Endothelial cell of umbilical vein (primary cell): ENCODE measurements at regions not wholly inside any gene's neighbourhood (a gene's known extent, or its start where the extent isn't known, plus 50 kb on each side); places are given as distances from the start of the nearest gene placed in this dataset.

Experiments
- BruUV-seq: library from RNA; stranded (reverse); fragments of 400-500 nt; replicated peaks from 2 replicates; lab custom pipeline; 2021; lab: Mats Ljungman, UMichigan
- CTCF ChIA-PET: fragments of 300-600, 350-600 bp; sonication (Branson Sonifier 250); formaldehyde crosslinking; loops from one replicate; lab custom pipeline; 2021; ENCODE audit warnings: antibody characterized with exemption, inconsistent platforms; lab: Charles Lee
- POLR2A ChIA-PET: fragments of 300-600, 350-600 bp; sonication (Branson Sonifier 250); formaldehyde crosslinking; loops from one replicate; lab custom pipeline; 2021; ENCODE audit warnings: antibody characterized with exemption, inconsistent platforms; lab: Charles Lee
- DNase-seq: peaks from one replicate; pipeline ENCODE4 v3.0.0-alpha.2; 2011; ENCODE audit warnings: low read depth, low spot score
- FAIRE-seq: peaks from 2 replicates; lab custom pipeline; 2011; peaks lifted over from hg19 to GRCh38; lab: Jason Lieb, UNC
- H2AFZ ChIP-seq: 2 replicates; pipeline ENCODE4 v1.6.0; 2012; ENCODE audit warnings: low read depth, low read length, control low read depth, inconsistent platforms
- H3K27ac ChIP-seq: 2 replicates; pipeline ENCODE4 v1.5.1; 2011; ENCODE audit warnings: low read depth, mild to moderate bottlenecking, control low read depth, low read length, moderate library complexity; ENCODE audit not compliant: insufficient read depth
- H3K27me3 ChIP-seq, 2 experiments: 2 replicates each; pipeline versions ENCODE4 v1.6.0 to v1.6.1; 2011; ENCODE audit warnings: low read length in 2 of 2, mixed read lengths in 1 of 2; ENCODE audit not compliant: control insufficient read depth in 2 of 2, insufficient read depth in 2 of 2
- H3K36me3 ChIP-seq, 2 experiments: 2 replicates in 1 of 2; 3 replicates in 1 of 2; pipeline ENCODE4 v1.5.1; 2011; ENCODE audit warnings: low read length in 2 of 2, mild to moderate bottlenecking in 1 of 2, moderate library complexity in 1 of 2; ENCODE audit not compliant: control insufficient read depth in 2 of 2, insufficient read depth in 2 of 2; ENCODE audit errors: extremely low read depth in 1 of 2
- H3K4me1 ChIP-seq: 3 replicates; pipeline ENCODE4 v1.5.1; 2011; ENCODE audit warnings: mild to moderate bottlenecking, low read length; ENCODE audit not compliant: control insufficient read depth, insufficient read depth; ENCODE audit errors: extremely low read depth
- H3K4me2 ChIP-seq: 2 replicates; pipeline ENCODE4 v1.6.1; 2011; ENCODE audit warnings: low read length, control low read depth, mixed read lengths; ENCODE audit not compliant: insufficient read depth
- H3K4me3 ChIP-seq, 3 experiments: fragments of 200-600 bp in 1 of 3; sonication (generic), shearing (Covaris generic) in 1 of 3; replicated peaks in 1 of 3; 2 replicates each; pipeline ENCODE4 v1.5.1; 2011 to 2016; ENCODE audit warnings: control low read depth in 3 of 3, low read length in 3 of 3, mild to moderate bottlenecking in 2 of 3, inconsistent platforms in 1 of 3, low read depth in 1 of 3, moderate library complexity in 1 of 3; ENCODE audit not compliant: insufficient read depth in 1 of 3
- H3K79me2 ChIP-seq: 2 replicates; pipeline ENCODE4 v1.6.0; 2012; ENCODE audit warnings: low read length, inconsistent platforms; ENCODE audit not compliant: control insufficient read depth, insufficient read depth
- H3K9ac ChIP-seq: replicated peaks from 2 replicates; pipeline ENCODE3; 2011; ENCODE audit warnings: low read length, control low read depth; ENCODE audit not compliant: insufficient read depth; ENCODE audit errors: extremely low read depth
- H3K9me1 ChIP-seq: replicated peaks from 3 replicates; pipeline ENCODE4 v1.6.0; 2011; ENCODE audit warnings: mild to moderate bottlenecking, low read length; ENCODE audit not compliant: control insufficient read depth, insufficient read depth; ENCODE audit errors: extremely low read depth
- H3K9me3 ChIP-seq: replicated peaks from 2 replicates; pipeline ENCODE4 v1.5.1; 2012; ENCODE audit warnings: low read length, inconsistent platforms; ENCODE audit not compliant: control insufficient read depth, insufficient read depth
- H4K20me1 ChIP-seq: replicated peaks from 2 replicates; pipeline ENCODE3; 2011; ENCODE audit warnings: mild to moderate bottlenecking, low read length; ENCODE audit not compliant: control insufficient read depth, insufficient read depth; ENCODE audit errors: extremely low read depth
- CTCF ChIP-seq, 2 donors: IDR thresholded peaks; 1 replicate in 1 of 2; 2 replicates in 1 of 2; pipeline ENCODE4 v1.5.1; 2011; ENCODE audit warnings: low read length in 2 of 2, mild to moderate bottlenecking in 2 of 2, moderate library complexity in 2 of 2, control low read depth in 1 of 2, inconsistent platforms in 1 of 2, low read depth in 1 of 2; ENCODE audit not compliant: insufficient read depth in 1 of 2; ENCODE audit errors: extremely low read depth in 1 of 2
- EZH2 ChIP-seq: IDR thresholded peaks from 2 replicates; pipeline ENCODE4 v1.6.1; 2012; ENCODE audit warnings: borderline replicate concordance, low read depth, mild to moderate bottlenecking, moderate library complexity, low read length, inconsistent platforms; ENCODE audit not compliant: severe bottlenecking
- FOS ChIP-seq: IDR thresholded peaks from 2 replicates; pipeline ENCODE4 v1.6.1; 2011; ENCODE audit warnings: mild to moderate bottlenecking, low read length, moderate library complexity, borderline replicate concordance; ENCODE audit not compliant: insufficient read depth
- GATA2 ChIP-seq: IDR thresholded peaks from 2 replicates; pipeline ENCODE4 v1.7.0; 2011; ENCODE audit warnings: low read depth, mild to moderate bottlenecking, moderate library complexity, mixed read lengths, low read length; ENCODE audit not compliant: insufficient read length, insufficient read depth
- JUN ChIP-seq: IDR thresholded peaks from 2 replicates; pipeline ENCODE4 v1.6.1; 2011; ENCODE audit warnings: borderline replicate concordance, low read depth; ENCODE audit not compliant: insufficient read length, insufficient read depth
- MAX ChIP-seq: IDR thresholded peaks from 2 replicates; pipeline ENCODE4 v1.6.1; 2011; ENCODE audit not compliant: insufficient read depth, insufficient read length
- MYC ChIP-seq: IDR thresholded peaks from one replicate; pipeline ENCODE4 v1.6.1; 2011; ENCODE audit warnings: mild to moderate bottlenecking, low read depth, low read length
- POLR2A ChIP-seq: IDR thresholded peaks from 2 replicates; pipeline ENCODE4 v1.6.1; 2012; ENCODE audit warnings: low read depth, mild to moderate bottlenecking, control low read depth, low read length
- POLR2AphosphoS5 ChIP-seq: IDR thresholded peaks from 2 replicates; pipeline ENCODE4 v1.6.1; 2012; ENCODE audit warnings: low read depth, mild to moderate bottlenecking, control low read depth, low read length, moderate library complexity; ENCODE audit not compliant: insufficient read depth
- dilution Hi-C: fragments of 300-500 bp; cut with MboI; formaldehyde crosslinking; loops from one replicate; pipeline ENCODE4 v1.15.0; 2019; ENCODE audit warnings: low sequenced_read_pairs; ENCODE audit not compliant: extremely low pct_ligation_motif_present
- intact Hi-C: fragments of 100-400 bp; cut with micrococcal nuclease; formaldehyde crosslinking; loops from one replicate; pipeline ENCODE4 v1.10.0; 2022

GRCh38 chr9:85163415-85163814, 493.9 kb downstream of the NTRK2 start:
- Histone ChIP-seq H3K27ac (no peak overlapping the region), H3K9ac (no peak overlapping the region), H3K4me3 (no peak overlapping the region), H3K9me1 (no peaks in the 10 kb centered on the region), H2AFZ (no peak overlapping the region), H3K79me2 (no peaks in the 10 kb centered on the region), H3K9me3 (no peaks in the 10 kb centered on the region), H3K27me3 (no peaks in the 10 kb centered on the region), H3K4me1 (no peaks in the 10 kb centered on the region), H3K36me3 (no peaks in the 10 kb centered on the region), H4K20me1 (no peaks in the 10 kb centered on the region), H3K4me2 (no peak overlapping the region)
- TF ChIP-seq JUN (no peak), MYC (no peak), CTCF (IDR thresholded peaks at IDR 0.05; ENCODE audit: extremely low read depth in 1 of 2, insufficient read depth in 1 of 2, low read depth in 1 of 2, low read length in 2 of 2) (no peak), GATA2 (no peak), MAX (no peak), FOS (no peak), EZH2 (no peak), POLR2AphosphoS5 (no peak), POLR2A (no peak)
- FAIRE-seq (no peak), DNase-seq (no peak)
- CTCF ChIA-PET, result interaction anchor here (1.1 kb wide), 2 partner anchors 12 to 20 kb away, joined by 3 read pairs; no protein-coding TSS in a partner anchor
- no TSS peak for BruUV-seq
- intact Hi-C loops (no loop called here), dilution Hi-C loops (no loop called here)
- POLR2A ChIA-PET, result no interaction called here
